ENCODE measurements at regions not wholly inside any gene's neighbourhood (a gene's known extent, or its start where the extent isn't known, plus 50 kb on each side); places are given as distances from the start of the nearest gene placed in this dataset.
A peak's percentile ranks its signal among the peaks of the same experiment; 100 is the strongest.
"Not testable (repeated sequence)": the region's sequence is repeated elsewhere in the genome, so short reads cannot be mapped to it uniquely, and the experiment has no call there.

- peak; percentile 31 for DNase-seq
Measured at GRCh38 chr1:241447031-241447644, 72.4 kb downstream of the FH start.

DNA sequence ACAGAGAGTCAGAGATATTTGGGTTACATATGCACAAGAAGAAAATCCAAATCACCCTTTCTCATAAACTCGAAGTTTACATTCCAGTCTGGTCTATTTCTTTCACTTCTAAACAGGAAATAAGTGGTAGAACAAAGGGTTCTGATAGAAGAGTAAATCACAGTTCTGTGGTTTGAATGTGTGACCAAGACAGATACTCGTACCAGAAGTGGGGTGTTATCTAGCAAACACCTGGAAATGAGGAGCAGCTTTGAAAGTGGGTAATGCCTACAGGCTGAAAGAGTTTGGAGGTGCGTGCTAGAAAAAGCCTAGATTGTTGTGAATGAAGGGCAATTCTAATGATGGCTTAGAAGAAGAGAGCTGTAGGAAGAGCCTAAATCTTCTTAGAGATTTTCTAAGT is 74.7 kb downstream of the FH start:
- no peak for DNase-seq

DNA sequence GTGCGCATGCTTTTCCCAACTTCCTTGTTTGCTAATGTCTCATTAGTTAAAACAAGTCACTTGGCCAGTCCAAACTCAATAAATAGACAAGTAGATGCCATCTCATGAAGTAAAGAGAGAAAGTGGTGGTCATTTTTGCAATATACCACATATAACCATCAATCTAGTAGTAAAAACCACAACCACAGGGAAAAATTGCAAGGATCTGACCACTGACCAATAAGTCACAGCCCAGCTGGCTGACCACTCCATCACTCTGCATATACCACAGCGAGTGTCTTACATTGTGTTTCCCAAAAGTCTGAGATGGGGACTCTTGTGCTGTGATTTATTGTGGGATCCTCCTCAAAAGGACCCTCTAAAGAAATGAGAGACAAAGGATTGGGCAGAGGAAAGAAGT is 76.0 kb downstream of the FH start:
- no peak for DNase-seq

- no peak for DNase-seq
Measured at GRCh38 chr1:241442686-241443085, 76.9 kb downstream of the FH start.

GRCh38 chr1:241440904-241441303 is 78.7 kb downstream of the FH start:
- no peak for DNase-seq

DNA sequence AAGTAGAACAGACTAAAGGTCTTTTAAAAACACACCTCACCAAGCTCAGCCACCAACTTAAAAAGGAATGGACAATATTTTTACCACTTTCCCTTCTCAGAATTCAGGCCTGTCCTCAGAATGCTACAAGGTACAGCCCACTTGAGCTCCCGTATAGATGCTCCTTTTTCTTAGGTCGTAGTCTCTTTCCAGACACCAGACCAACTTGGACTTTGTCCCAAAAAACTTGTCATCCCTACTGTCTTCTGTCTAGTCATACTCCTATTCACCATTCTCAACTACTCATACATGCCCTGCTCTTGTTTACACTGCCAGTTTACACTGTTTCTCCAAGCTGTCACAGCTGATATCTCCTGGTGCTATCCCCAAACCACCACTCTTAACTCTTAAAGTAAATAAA is 80.9 kb downstream of the FH start:
- DNase-seq, result not testable (repeated sequence)

DNA sequence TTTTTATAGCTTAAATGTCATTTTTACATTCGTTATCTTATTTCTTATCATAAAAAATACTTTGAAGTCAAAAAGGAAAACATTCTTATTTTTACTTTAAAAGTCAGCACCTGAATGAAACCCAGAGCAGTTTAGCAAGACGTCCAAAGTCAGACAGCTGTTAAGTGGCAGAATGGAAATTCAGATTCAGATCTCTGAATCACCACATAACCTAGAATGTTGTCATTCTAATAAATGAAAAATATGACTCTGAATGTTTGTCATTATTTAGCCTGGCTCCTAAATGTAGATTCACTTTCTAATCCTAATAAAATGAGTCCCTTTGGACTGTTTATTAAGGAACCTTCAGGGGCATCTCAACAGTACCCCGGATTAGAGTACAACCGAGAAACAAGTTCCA is 75.2 kb upstream of the RGS7 start:
- DNase-seq, result no peak

- not testable (repeated sequence) for DNase-seq
Measured at GRCh38 chr1:241425091-241425490, 68.1 kb upstream of the RGS7 start.

GRCh38 chr1:241424480-241424971 is 67.5 kb upstream of the RGS7 start:
- DNase-seq, result no peak

DNA sequence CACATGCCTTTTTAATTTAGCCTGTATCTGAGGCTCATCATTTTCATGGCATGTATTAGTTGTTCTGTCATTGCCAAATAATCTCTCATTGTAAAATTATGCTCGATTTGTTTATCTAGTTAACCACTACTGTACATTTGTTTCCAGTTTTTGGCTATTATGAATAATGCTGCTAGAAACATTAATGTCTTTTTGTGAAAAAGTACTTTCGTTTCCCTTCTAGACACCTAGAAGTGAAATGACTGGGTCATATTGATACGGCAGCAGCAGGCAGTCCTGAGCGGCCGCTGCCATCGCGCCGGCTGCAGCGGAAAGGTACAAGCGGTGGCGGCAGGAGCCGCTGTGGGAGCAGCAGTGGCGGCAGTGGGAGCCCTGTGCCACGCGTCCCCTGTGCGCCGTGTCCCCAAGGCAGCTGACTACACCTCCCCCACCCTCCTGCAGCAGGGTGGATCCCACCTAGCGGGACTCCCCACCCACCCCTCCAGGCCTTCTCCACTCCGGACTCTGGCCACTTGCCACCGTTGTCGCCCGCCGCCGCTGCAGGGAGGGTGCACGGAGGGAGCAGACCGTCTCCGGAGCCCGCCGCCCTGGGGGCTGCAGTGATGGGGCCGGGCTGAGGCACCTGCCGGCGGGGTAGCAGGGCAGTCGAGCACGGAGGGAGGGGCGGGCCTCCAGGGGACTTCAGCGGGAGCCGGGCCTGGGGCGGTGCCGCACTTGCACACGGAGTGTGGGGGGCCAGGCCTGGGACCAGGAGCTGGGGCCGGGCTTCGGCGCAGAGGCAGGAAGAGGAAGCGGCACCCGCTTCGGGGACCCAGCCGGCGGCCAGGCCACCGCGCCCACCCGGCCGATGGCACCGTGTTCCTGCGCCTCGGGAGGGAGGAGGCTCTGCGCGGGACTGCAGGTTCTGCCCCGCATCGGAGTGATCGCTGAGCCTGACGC is 66.8 kb upstream of the RGS7 start:
- no peak for DNase-seq

DNA sequence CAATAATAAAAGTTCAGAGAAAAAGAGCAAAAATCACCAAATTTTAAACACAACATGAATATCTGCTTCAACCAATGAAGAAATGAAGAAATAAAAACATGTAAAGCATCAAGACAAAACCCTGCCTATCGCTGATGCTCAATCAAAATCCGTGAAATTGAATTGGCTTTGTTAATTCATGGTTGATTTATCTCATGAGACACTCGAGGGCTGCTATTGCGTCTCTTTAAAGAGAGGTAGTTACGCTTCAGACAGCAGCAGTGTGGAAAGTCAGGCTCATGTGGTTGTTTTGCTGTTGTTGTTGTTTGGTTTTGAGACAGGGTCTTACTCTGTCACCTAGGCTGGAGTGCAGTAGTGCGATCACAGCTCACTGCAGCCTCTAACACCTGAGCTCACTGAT is 65.5 kb upstream of the RGS7 start:
- no peak for DNase-seq

GRCh38 chr1:241419986-241420385 is 63.0 kb upstream of the RGS7 start:
- DNase-seq, result no peak

DNA sequence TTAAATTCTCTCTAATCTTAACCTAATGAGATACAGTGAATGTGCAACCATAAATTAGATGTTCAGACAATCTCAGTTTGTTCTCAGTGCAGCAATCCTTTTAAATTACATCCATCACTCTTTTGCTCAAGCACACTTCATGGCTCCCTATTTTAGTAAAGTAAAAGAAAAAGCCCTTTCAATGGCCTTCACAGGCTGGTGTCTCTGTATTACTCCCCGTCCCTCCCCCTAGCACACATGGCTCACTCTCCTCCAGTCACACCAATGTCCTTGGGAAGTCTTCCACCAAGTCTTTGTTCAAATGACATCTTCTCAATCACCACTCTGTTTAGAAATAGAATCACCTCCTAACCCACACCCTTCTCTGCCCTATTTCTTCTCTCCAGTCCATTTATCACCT is 60.3 kb upstream of the RGS7 start:
- DNase-seq, result no peak

DNA sequence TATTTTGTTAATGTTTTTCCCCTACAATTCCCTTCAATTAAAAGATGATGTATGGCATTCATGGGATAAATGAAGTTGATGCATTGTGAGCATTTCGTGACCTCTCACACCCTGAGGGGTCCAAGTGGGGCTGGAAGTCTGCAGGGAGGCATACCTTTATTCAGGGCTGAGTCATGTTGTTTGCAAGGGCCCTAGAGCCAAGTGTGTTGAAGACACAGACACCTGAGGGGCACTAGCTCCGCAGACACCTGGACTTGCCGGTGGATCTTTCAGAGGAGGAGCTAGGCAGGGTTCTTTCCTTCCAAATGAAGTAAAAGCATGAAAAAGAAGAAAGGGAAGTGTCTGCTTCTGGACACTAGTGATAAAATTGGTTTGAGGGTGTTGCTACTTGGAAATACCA is 57.0 kb upstream of the RGS7 start:
- DNase-seq, result no peak

GRCh38 chr1:241413386-241413785 is 56.4 kb upstream of the RGS7 start:
- DNase-seq, result no peak

GRCh38 chr1:241412646-241413045 is 55.6 kb upstream of the RGS7 start:
- no peak for DNase-seq

DNA sequence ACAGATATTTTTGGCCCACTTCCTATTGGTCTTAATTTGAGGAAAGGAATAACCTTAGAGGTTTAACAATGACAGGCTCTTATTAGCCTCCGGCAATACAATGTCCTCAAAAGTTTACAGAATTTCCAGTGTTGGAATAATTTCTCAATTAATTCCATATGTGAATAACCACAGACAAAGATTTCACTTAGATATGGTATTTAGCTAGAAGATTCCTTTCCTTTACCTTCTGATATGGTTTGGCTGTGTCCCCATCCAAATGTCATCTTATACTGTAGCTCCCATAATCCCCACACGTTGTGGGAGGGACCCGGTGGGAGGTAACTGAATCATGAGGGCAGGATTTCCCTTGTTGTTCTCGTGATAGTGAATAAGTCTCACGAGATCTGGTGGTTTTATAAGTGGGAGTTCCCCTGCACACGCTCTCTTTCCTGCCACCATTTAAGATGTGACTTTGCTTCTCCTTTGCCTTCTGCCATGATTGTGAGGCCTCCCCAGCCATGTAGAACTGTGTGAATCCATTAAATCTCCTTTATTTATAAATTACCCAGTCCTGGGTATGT is 54.9 kb upstream of the RGS7 start:
- no peak for DNase-seq

- DNase-seq, result no peak
Measured at GRCh38 chr1:241411056-241411775, 54.2 kb upstream of the RGS7 start.

GRCh38 chr1:241408170-241408569 is 51.2 kb upstream of the RGS7 start:
- no peak for DNase-seq

Data from left hindlimb (tissue), 1 donor.